ENCODE measurements at regions not wholly inside any gene's neighbourhood (a gene's known extent, or its start where the extent isn't known, plus 50 kb on each side); places are given as distances from the start of the nearest gene placed in this dataset.

DNA sequence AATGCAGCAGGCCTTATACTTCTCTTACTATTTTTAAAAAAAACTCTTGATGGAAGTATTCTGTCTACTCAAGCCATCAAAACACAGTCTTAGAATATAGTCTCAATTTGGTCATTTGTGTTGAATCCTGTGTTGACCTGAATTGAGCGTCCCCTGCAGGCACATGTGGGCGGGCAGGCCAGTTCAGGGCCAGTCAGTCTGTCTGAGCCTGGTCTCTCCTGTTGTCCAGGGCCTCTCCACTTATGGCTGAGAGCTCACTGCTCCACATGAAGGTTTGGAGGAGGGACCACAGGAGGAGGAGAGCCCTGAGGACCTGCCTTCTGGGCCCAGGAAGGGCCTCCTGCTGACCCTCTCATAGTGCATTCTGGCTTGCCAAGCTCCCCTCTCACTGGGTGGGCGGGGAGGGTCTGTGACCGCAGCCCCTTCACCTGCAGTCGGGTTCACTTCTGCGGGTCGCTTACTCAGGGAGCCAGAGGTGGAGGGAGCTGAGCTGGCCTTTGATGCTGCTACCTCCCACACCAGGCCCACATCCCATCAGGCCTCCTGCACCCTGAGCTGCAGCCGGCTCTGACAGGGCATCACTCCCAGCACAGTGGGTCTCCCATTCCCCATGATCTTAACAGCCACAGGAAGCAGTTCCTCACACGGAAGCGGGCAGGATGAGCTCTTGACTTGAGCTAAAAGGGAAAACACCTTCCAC, 178.2 kb upstream of the S1PR3 start:
- ChIA-PET CTCF (no interaction called here), POLR2A (no interaction called here), RAD21 (ENCODE audit: unreplicated experiment) (no interaction called here), SMC1A (ENCODE audit: uncharacterized antibody, unreplicated experiment) (no interaction called here)
- Histone ChIP-seq H3K4me1 (ENCODE audit: control insufficient read depth, insufficient read depth, low read length) (no peaks in the 10 kb centered on the region), H3K9ac (ENCODE audit: control insufficient read depth, insufficient read depth, low read length) (no peak overlapping the region), H4K20me1 (ENCODE audit: control insufficient read depth, insufficient read depth) (no peaks in the 10 kb centered on the region), H2AFZ (ENCODE audit: control insufficient read depth, low read depth, low read length) (no peak overlapping the region), H3K4me2 (ENCODE audit: control insufficient read depth, insufficient read depth) (no peak overlapping the region), H3K27me3 (replicated peaks in 1 of 2; ENCODE audit: control insufficient read depth in 2 of 2, insufficient read depth in 2 of 2, low read length in 1 of 2) (no peaks in the 10 kb centered on the region), H3K36me3 (ENCODE audit: control insufficient read depth in 2 of 2, insufficient read depth in 2 of 2, low read length in 1 of 2) (no peaks in the 10 kb centered on the region), H3K27ac (ENCODE audit: control insufficient read depth, insufficient read depth) (no peak overlapping the region), H3K79me2 (ENCODE audit: control insufficient read depth, insufficient read depth, low read length) (no peaks in the 10 kb centered on the region), H3K9me3 (replicated peaks; ENCODE audit: control insufficient read depth, insufficient read depth, low read length) (no peaks in the 10 kb centered on the region; the same call in 2 of the 3 replicates), H3K4me3 (no peak overlapping the region)
- BruUV-seq (replicated peaks): no TSS peak
- FAIRE-seq: no peak
- 41% methylated on average over 5 of the region's 10 CpGs for WGBS (ENCODE audit: insufficient coverage, insufficient replicate concordance, low lambda C conversion rate, missing lambda C conversion rate)
- ATAC-seq: no peak
- in situ Hi-C loops (cut with MboI): no loop called here
- no peak for DNase-seq (ENCODE audit: low read depth, low spot score)
- no peak for TF ChIP-seq SREBF2 (IDR thresholded peaks at IDR 0.05; ENCODE audit: low read length)
- TF ChIP-seq PAX5 (IDR thresholded peaks at IDR 0.05; ENCODE audit: borderline replicate concordance, low read depth, low read length): no peak
- TF ChIP-seq GATAD2B (conservative IDR thresholded peaks at IDR 0.05; ENCODE audit: low read depth): no peak
- TF ChIP-seq RAD51 (IDR thresholded peaks at IDR 0.05): no peak
- TF ChIP-seq ZNF274 (IDR thresholded peaks at IDR 0.05; ENCODE audit: insufficient read depth, insufficient read length): no peak
- TF ChIP-seq HCFC1 (IDR thresholded peaks at IDR 0.05; ENCODE audit: low read length): no peak
- no peak for TF ChIP-seq HDGF (IDR thresholded peaks at IDR 0.05)
- TF ChIP-seq, protein P1, sequence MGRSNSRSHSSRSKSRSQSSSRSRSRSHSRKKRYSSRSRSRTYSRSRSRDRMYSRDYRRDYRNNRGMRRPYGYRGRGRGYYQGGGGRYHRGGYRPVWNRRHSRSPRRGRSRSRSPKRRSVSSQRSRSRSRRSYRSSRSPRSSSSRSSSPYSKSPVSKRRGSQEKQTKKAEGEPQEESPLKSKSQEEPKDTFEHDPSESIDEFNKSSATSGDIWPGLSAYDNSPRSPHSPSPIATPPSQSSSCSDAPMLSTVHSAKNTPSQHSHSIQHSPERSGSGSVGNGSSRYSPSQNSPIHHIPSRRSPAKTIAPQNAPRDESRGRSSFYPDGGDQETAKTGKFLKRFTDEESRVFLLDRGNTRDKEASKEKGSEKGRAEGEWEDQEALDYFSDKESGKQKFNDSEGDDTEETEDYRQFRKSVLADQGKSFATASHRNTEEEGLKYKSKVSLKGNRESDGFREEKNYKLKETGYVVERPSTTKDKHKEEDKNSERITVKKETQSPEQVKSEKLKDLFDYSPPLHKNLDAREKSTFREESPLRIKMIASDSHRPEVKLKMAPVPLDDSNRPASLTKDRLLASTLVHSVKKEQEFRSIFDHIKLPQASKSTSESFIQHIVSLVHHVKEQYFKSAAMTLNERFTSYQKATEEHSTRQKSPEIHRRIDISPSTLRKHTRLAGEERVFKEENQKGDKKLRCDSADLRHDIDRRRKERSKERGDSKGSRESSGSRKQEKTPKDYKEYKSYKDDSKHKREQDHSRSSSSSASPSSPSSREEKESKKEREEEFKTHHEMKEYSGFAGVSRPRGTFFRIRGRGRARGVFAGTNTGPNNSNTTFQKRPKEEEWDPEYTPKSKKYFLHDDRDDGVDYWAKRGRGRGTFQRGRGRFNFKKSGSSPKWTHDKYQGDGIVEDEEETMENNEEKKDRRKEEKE (IDR thresholded peaks at IDR 0.05): no peak
- TF ChIP-seq NFYB (IDR thresholded peaks at IDR 0.05; ENCODE audit: insufficient read depth, low read depth, low read length): no peak
- intact Hi-C loops (cut with micrococcal nuclease; ENCODE audit: unreplicated experiment): no loop called here
